Colon (tissue), 2 donors: ENCODE measurements at regions not wholly inside any gene's neighbourhood (a gene's known extent, or its start where the extent isn't known, plus 50 kb on each side); places are given as distances from the start of the nearest gene placed in this dataset.
"Not testable (repeated sequence)": the region's sequence is repeated elsewhere in the genome, so short reads cannot be mapped to it uniquely, and the experiment has no call there.

Experiments used
- FAIRE-seq: peaks from 2 replicates; lab custom pipeline; 2012; peaks lifted over from hg19 to GRCh38; lab: Jason Lieb, UNC
- donor health status: control.
- donor health status: control.

GRCh38 chr2:239882781-239883180 is 142.4 kb downstream of the NDUFA10 start:
- no peak for FAIRE-seq

GRCh38 chr2:239882331-239882732 is 142.8 kb downstream of the NDUFA10 start:
- FAIRE-seq = no peak

- FAIRE-seq = no peak
Observed at GRCh38 chr2:239881561-239882320, 143.4 kb downstream of the NDUFA10 start.

GRCh38 chr2:239881031-239881471 is 144.1 kb downstream of the NDUFA10 start:
- no peak for FAIRE-seq

GRCh38 chr2:239880396-239880795 is 144.7 kb downstream of the NDUFA10 start:
- no peak for FAIRE-seq

GRCh38 chr2:239879423-239880084 is 145.6 kb downstream of the NDUFA10 start:
- no peak for FAIRE-seq

GRCh38 chr2:239878686-239879085 is 146.5 kb downstream of the NDUFA10 start:
- FAIRE-seq = no peak

GRCh38 chr2:239876948-239877289 is 148.2 kb downstream of the NDUFA10 start:
- FAIRE-seq = no peak

- FAIRE-seq = no peak
Observed at GRCh38 chr2:239876271-239876947, 148.7 kb downstream of the NDUFA10 start.

GRCh38 chr2:239874636-239875356 is 150.3 kb downstream of the NDUFA10 start:
- no peak for FAIRE-seq

GRCh38 chr2:239873656-239874635 is 151.2 kb downstream of the NDUFA10 start:
- no peak for FAIRE-seq

- no peak for FAIRE-seq
Observed at GRCh38 chr2:239871481-239872435, 153.4 kb downstream of the NDUFA10 start.

GRCh38 chr2:239870863-239871262 is 154.3 kb downstream of the NDUFA10 start:
- no peak for FAIRE-seq

- no peak for FAIRE-seq
Observed at GRCh38 chr2:239870276-239870675, 154.9 kb downstream of the NDUFA10 start.

- no peak for FAIRE-seq
Observed at GRCh38 chr2:239869272-239870155, 155.6 kb downstream of the NDUFA10 start.

- no peak for FAIRE-seq
Observed at GRCh38 chr2:239868556-239869181, 156.5 kb downstream of the NDUFA10 start.

GRCh38 chr2:239866778-239867177 is 158.4 kb downstream of the NDUFA10 start:
- no peak for FAIRE-seq

GRCh38 chr2:239866350-239866749 is 158.8 kb downstream of the NDUFA10 start:
- no peak for FAIRE-seq

GRCh38 chr2:239865856-239866255 is 159.3 kb downstream of the NDUFA10 start:
- not testable (repeated sequence) for FAIRE-seq
